Brain microvascular endothelial cell (primary cell): ENCODE measurements at regions not wholly inside any gene's neighbourhood (a gene's known extent, or its start where the extent isn't known, plus 50 kb on each side); places are given as distances from the start of the nearest gene placed in this dataset.
A peak's percentile ranks its signal among the peaks of the same experiment; 100 is the strongest.

Experiments used
- DNase-seq: peaks from one replicate; pipeline ENCODE4 v3.0.0-alpha.2; 2020
- H3K27ac ChIP-seq: fragments of 250-450 bp; sonication (Bioruptor Pico); 2 replicates; pipeline ENCODE4 v1.5.1; 2020; ENCODE audit warnings: mild to moderate bottlenecking, moderate library complexity
- H3K27me3 ChIP-seq: fragments of 250-450 bp; sonication (Bioruptor Pico); replicated peaks from 2 replicates; pipeline ENCODE4 v1.5.1; 2020; ENCODE audit warnings: mild to moderate bottlenecking
- H3K36me3 ChIP-seq: fragments of 250-450 bp; sonication (Bioruptor Pico); replicated peaks from 2 replicates; pipeline ENCODE4 v1.5.1; 2020; ENCODE audit warnings: mild to moderate bottlenecking
- H3K4me3 ChIP-seq: 2 replicates; pipeline ENCODE4 v1.5.1; 2011; ENCODE audit warnings: low read depth, mild to moderate bottlenecking, control low read depth, low read length, moderate library complexity
- CTCF ChIP-seq: IDR thresholded peaks from 2 replicates; pipeline ENCODE4 v1.5.1; 2011; ENCODE audit warnings: low read depth, mild to moderate bottlenecking, moderate library complexity, low read length, control low read depth, inconsistent platforms; ENCODE audit errors: missing control alignments
- in situ Hi-C: cut with HindIII; loops from 2 replicates; pipeline ENCODE4 v1.10.0; 2017; ENCODE audit warnings: low sequenced_read_pairs, low pct_ligation_motif_present

GRCh38 chr1:36653850-36654249, 171.1 kb upstream of the CSF3R start:
- TF ChIP-seq CTCF, result no peak
- in situ Hi-C loops, result no loop called here
- DNase-seq, result no peak
- H3K36me3 ChIP-seq, result no peaks in the 10 kb centered on the region
- H3K27ac ChIP-seq, result no peak overlapping the region
- H3K4me3 ChIP-seq, result no peak overlapping the region
- no peaks in the 10 kb centered on the region for H3K27me3 ChIP-seq

- Histone ChIP-seq H3K27ac (no peak overlapping the region), H3K27me3 (no peaks in the 10 kb centered on the region), H3K4me3 (no peak overlapping the region), H3K36me3 (no peaks in the 10 kb centered on the region)
- DNase-seq, result no peak
- no peak for TF ChIP-seq CTCF
- in situ Hi-C loops, result no loop called here
Measured at GRCh38 chr1:36652586-36652985, 169.9 kb upstream of the CSF3R start.

- in situ Hi-C loops, result no loop called here
- Histone ChIP-seq H3K36me3 (no peaks in the 10 kb centered on the region), H3K27ac (no peak overlapping the region), H3K27me3 (no peaks in the 10 kb centered on the region), H3K4me3 (no peak overlapping the region)
- no peak for DNase-seq
- TF ChIP-seq CTCF, result no peak
Measured at GRCh38 chr1:36652011-36652410, 169.3 kb upstream of the CSF3R start.

- no peak for DNase-seq
- no peaks in the 10 kb centered on the region for H3K27me3 ChIP-seq
- H3K27ac ChIP-seq, result no peak overlapping the region
- no peak overlapping the region for H3K4me3 ChIP-seq
- no peaks in the 10 kb centered on the region for H3K36me3 ChIP-seq
- in situ Hi-C loops, result no loop called here
- TF ChIP-seq CTCF, result no peak
Measured at GRCh38 chr1:36651176-36651910, 168.6 kb upstream of the CSF3R start.

GRCh38 chr1:36650200-36651065, 167.7 kb upstream of the CSF3R start:
- no peak overlapping the region for H3K27ac ChIP-seq
- TF ChIP-seq CTCF, result peak; percentile 95
- DNase-seq, result peak; percentile 74
- no peaks in the 10 kb centered on the region for H3K36me3 ChIP-seq
- no peaks in the 10 kb centered on the region for H3K27me3 ChIP-seq
- in situ Hi-C loops, result no loop called here
- no peak overlapping the region for H3K4me3 ChIP-seq
